K562 (cell line): ENCODE measurements at regions not wholly inside any gene's neighbourhood (a gene's known extent, or its start where the extent isn't known, plus 50 kb on each side); places are given as distances from the start of the nearest gene placed in this dataset.

Experiments used
- ATAC-seq: fragments of 200-7000 bp; cut with Tn5 transposase; 3 replicates; pipeline ENCODE4 v1.9.1; 2020; ENCODE audit warnings: moderate library complexity
- BruUV-seq: library from RNA; stranded (reverse); fragments of 400-500 nt; replicated peaks from 2 replicates; lab custom pipeline; 2021; lab: Mats Ljungman, UMichigan
- CTCF ChIA-PET: fragments of 300-600 bp; formaldehyde crosslinking; extraction: SDS; loops from one replicate; lab custom pipeline; 2021; ENCODE audit warnings: low intra/inter-chr PET ratio; lab: Yijun Ruan, JAX
- POLR2A ChIA-PET: fragments of 300-600, 350-650 bp; sonication (Branson Sonifier 250); formaldehyde crosslinking; extraction: SDS; loops from one replicate; lab custom pipeline; 2021; ENCODE audit warnings: antibody characterized with exemption, inconsistent platforms; lab: Yijun Ruan, JAX
- DNase-seq, 4 experiments: peaks; one replicate each; pipeline versions ENCODE4 v3.0.0 to v3.0.0-alpha.2; 2011 to 2018; ENCODE audit warnings: low spot score in 3 of 4, mixed read lengths in 3 of 4; ENCODE audit errors: extremely low read depth in 1 of 4
- FAIRE-seq: peaks from 2 replicates; lab custom pipeline; 2011; peaks lifted over from hg19 to GRCh38; lab: Jason Lieb, UNC
- H2AFZ ChIP-seq: 2 replicates; pipeline ENCODE4 v1.6.0; 2011; ENCODE audit warnings: low read depth, low read length, control low read depth, inconsistent platforms
- H3K27ac ChIP-seq: fragments of 200-600 bp; 3 replicates; pipeline ENCODE4 v1.8.0; 2011; ENCODE audit warnings: low read depth, mild to moderate bottlenecking, control low read depth, inconsistent platforms, low read length, moderate library complexity, mixed read lengths; ENCODE audit errors: extremely low read depth
- H3K27me3 ChIP-seq, 2 experiments: fragments of 300-600 bp in 1 of 2; 2 replicates in 1 of 2; 3 replicates in 1 of 2; pipeline versions ENCODE4 v1.6.0 to v1.8.0; 2011; ENCODE audit warnings: inconsistent platforms in 2 of 2, low read length in 2 of 2, mild to moderate bottlenecking in 1 of 2, mixed read lengths in 1 of 2, moderate library complexity in 1 of 2; ENCODE audit not compliant: control insufficient read depth in 2 of 2, insufficient read depth in 2 of 2
- H3K36me3 ChIP-seq: fragments of 300-600 bp; 3 replicates; pipeline ENCODE4 v1.8.0; 2011; ENCODE audit warnings: mild to moderate bottlenecking, low read length, inconsistent platforms; ENCODE audit not compliant: control insufficient read depth, insufficient read depth
- H3K4me1 ChIP-seq, 2 experiments: fragments of 200-600 bp in 1 of 2; replicated peaks in 1 of 2; 2 replicates in 1 of 2; 3 replicates in 1 of 2; pipeline versions ENCODE4 v1.5.1 to v1.8.0; 2011; ENCODE audit warnings: inconsistent platforms in 2 of 2, low read length in 2 of 2, mild to moderate bottlenecking in 1 of 2, mixed read lengths in 1 of 2, moderate library complexity in 1 of 2; ENCODE audit not compliant: control insufficient read depth in 2 of 2, insufficient read depth in 2 of 2
- H3K4me2 ChIP-seq: 2 replicates; pipeline ENCODE4 v1.6.1; 2011; ENCODE audit warnings: low read length, control low read depth, inconsistent platforms, mixed read lengths; ENCODE audit not compliant: insufficient read depth
- H3K4me3 ChIP-seq: fragments of 200-600 bp; sonication (generic), shearing (Covaris generic); 2 replicates; pipeline ENCODE4 v1.5.1; 2016; ENCODE audit warnings: control low read depth, inconsistent platforms
- H3K79me2 ChIP-seq: fragments of 200-600 bp; 3 replicates; pipeline ENCODE4 v1.8.0; 2011; ENCODE audit warnings: low read length, inconsistent platforms; ENCODE audit not compliant: control insufficient read depth, insufficient read depth
- H3K9ac ChIP-seq, 2 experiments: 2 replicates each; pipeline versions ENCODE4 v1.6.0 to v1.6.1; 2011; ENCODE audit warnings: low read depth in 2 of 2, low read length in 2 of 2, control low read depth in 1 of 2, inconsistent platforms in 1 of 2, mild to moderate bottlenecking in 1 of 2, mixed read lengths in 1 of 2; ENCODE audit not compliant: insufficient read depth in 1 of 2
- H3K9me1 ChIP-seq: one replicate; pipeline ENCODE4 v1.6.0; 2011; ENCODE audit warnings: inconsistent platforms, mild to moderate bottlenecking, low read length, moderate library complexity; ENCODE audit not compliant: control insufficient read depth, insufficient read depth
- H3K9me3 ChIP-seq: replicated peaks from 2 replicates; pipeline ENCODE4 v1.5.1; 2011; ENCODE audit warnings: low read depth, low read length, inconsistent platforms; ENCODE audit not compliant: control insufficient read depth, insufficient read depth
- H4K20me1 ChIP-seq: replicated peaks from 2 replicates; pipeline ENCODE4 v1.6.1; 2011; ENCODE audit warnings: low read length, inconsistent platforms, mixed read lengths; ENCODE audit not compliant: control insufficient read depth, insufficient read depth
- ATF3 ChIP-seq, 2 experiments: fragments of 450-650 bp in 1 of 2; sonication (generic) in 1 of 2; formaldehyde crosslinking in 1 of 2; IDR thresholded peaks in 1 of 2; conservative IDR thresholded peaks in 1 of 2; 2 replicates each; pipeline versions ENCODE4 v1.6.1 to v1.8.1; 2016 to 2023; ENCODE audit warnings: mild to moderate bottlenecking in 2 of 2, moderate library complexity in 2 of 2, inconsistent platforms in 1 of 2, missing genetic modification reagents in 1 of 2
- CSDE1 ChIP-seq, 2 experiments: fragments of 450-650 bp; IDR thresholded peaks; 2 replicates each; pipeline ENCODE4 v1.6.1; 2016; ENCODE audit warnings: mild to moderate bottlenecking in 1 of 2
- DEAF1 ChIP-seq: fragments of 450-650 bp; formaldehyde crosslinking; IDR thresholded peaks from 2 replicates; pipeline ENCODE4 v1.4.0; 2020; ENCODE audit warnings: mild to moderate bottlenecking, moderate library complexity
- FOXJ2 ChIP-seq: fragments of 200-800 bp; sonication (Bioruptor generic); IDR thresholded peaks from 2 replicates; pipeline ENCODE4 v1.6.1; 2016; ENCODE audit warnings: missing genetic modification characterization, missing compliant biosample characterization
- GMEB1 ChIP-seq: fragments of 250-450 bp; sonication (Bioruptor Pico); IDR thresholded peaks from 2 replicates; pipeline ENCODE4 v1.4.0; 2020; ENCODE audit warnings: mild to moderate bottlenecking
- GTF2E2 ChIP-seq: fragments of 200-800 bp; sonication (Bioruptor generic); IDR thresholded peaks from 2 replicates; pipeline ENCODE4 v1.6.1; 2016; ENCODE audit warnings: missing genetic modification characterization, missing compliant biosample characterization
- LEF1 ChIP-seq: fragments of 450-650 bp; IDR thresholded peaks from 2 replicates; pipeline ENCODE4 v1.6.1; 2016; ENCODE audit warnings: mild to moderate bottlenecking
- MEIS2 ChIP-seq: fragments of 450-650 bp; IDR thresholded peaks from 2 replicates; pipeline ENCODE4 v1.6.1; 2014; ENCODE audit warnings: mild to moderate bottlenecking; ENCODE audit not compliant: partially characterized antibody
- NCOA2 ChIP-seq, 2 experiments: fragments of 450-650 bp; IDR thresholded peaks; 2 replicates each; pipeline ENCODE4 v1.6.1; 2018; ENCODE audit warnings: mild to moderate bottlenecking in 2 of 2, moderate library complexity in 1 of 2; ENCODE audit not compliant: partially characterized antibody in 2 of 2
- NR1H2 ChIP-seq: sonication (generic); formaldehyde crosslinking; IDR thresholded peaks from 2 replicates; pipeline ENCODE4 v1.4.0; 2020; ENCODE audit warnings: mild to moderate bottlenecking, missing genetic modification reagents
- TRIM25 ChIP-seq: fragments of 450-650 bp; IDR thresholded peaks from 2 replicates; pipeline ENCODE4 v1.7.0; 2016; ENCODE audit warnings: borderline replicate concordance
- ZNF707 ChIP-seq: fragments of 250-450 bp; sonication (Bioruptor Pico); conservative IDR thresholded peaks from 2 replicates; pipeline ENCODE4 v1.8.0; 2022; ENCODE audit warnings: inconsistent platforms, mild to moderate bottlenecking, moderate library complexity
- WGBS: fragments of 100-300 bp; shearing (Covaris generic); methylation state at CpG from one replicate; pipeline ENCODE4 v1.1.6; 2016; ENCODE audit warnings: low coverage, mixed read lengths; ENCODE audit not compliant: insufficient coverage; ENCODE audit errors: missing lambda C conversion rate; 5-methylcytosine and 5-hydroxymethylcytosine counted together
- in situ Hi-C: fragments of 300-500 bp; cut with MboI; formaldehyde crosslinking; loops from 4 replicates; pipeline ENCODE4 v1.15.0; 2018; ENCODE audit warnings: inconsistent platforms, mixed read lengths
- intact Hi-C: fragments of 100-400 bp; cut with micrococcal nuclease; formaldehyde crosslinking; loops from 2 replicates; pipeline ENCODE4 v1.14.2; 2022
- TF ChIP-seq, protein P1 (sequence below): sonication (generic); formaldehyde crosslinking; IDR thresholded peaks from 2 replicates; pipeline ENCODE4 v1.4.0; 2020; ENCODE audit warnings: mild to moderate bottlenecking, missing genetic modification reagents
- TF ChIP-seq, protein P2 (sequence below): sonication (generic); formaldehyde crosslinking; IDR thresholded peaks from 2 replicates; pipeline ENCODE4 v1.5.0; 2020; ENCODE audit warnings: missing genetic modification reagents

- Histone ChIP-seq H3K79me2 (no peaks in the 10 kb centered on the region), H3K4me1 (no peaks in the 10 kb centered on the region), H2AFZ (no peak overlapping the region), H3K4me3 (no peak overlapping the region), H3K36me3 (no peaks in the 10 kb centered on the region), H3K27me3 (no peaks in the 10 kb centered on the region), H4K20me1 (no peaks in the 10 kb centered on the region), H3K9me1 (no peaks in the 10 kb centered on the region), H3K27ac (no peak overlapping the region), H3K9me3 (no peaks in the 10 kb centered on the region), H3K9ac (no peak overlapping the region), H3K4me2 (no peak overlapping the region)
- intact Hi-C loops = no loop called here
- ChIA-PET CTCF (no interaction called here), POLR2A (no interaction called here)
- FAIRE-seq = no peak
- no peak for DNase-seq
- WGBS = 0% methylated on average over 4 of the region's 4 CpGs
- BruUV-seq = no TSS peak
- in situ Hi-C loops = no loop called here
- ATAC-seq = no peak
- TF ChIP-seq DEAF1 (CRISPR knock-in tag) = no peak
- TF ChIP-seq GTF2E2 (tag) = no peak
- TF ChIP-seq ATF3 (IDR thresholded peaks at IDR 0.05) = no peak
- TF ChIP-seq ATF3 (CRISPR knock-in tag; conservative IDR thresholded peaks at IDR 0.05) = no peak
- no peak for TF ChIP-seq GMEB1 (CRISPR knock-in tag)
- TF ChIP-seq LEF1 = no peak
- no peak for TF ChIP-seq CSDE1 (IDR thresholded peaks at IDR 0.05)
- TF ChIP-seq TRIM25 = no peak
- TF ChIP-seq MEIS2 = no peak
- TF ChIP-seq, protein P1, sequence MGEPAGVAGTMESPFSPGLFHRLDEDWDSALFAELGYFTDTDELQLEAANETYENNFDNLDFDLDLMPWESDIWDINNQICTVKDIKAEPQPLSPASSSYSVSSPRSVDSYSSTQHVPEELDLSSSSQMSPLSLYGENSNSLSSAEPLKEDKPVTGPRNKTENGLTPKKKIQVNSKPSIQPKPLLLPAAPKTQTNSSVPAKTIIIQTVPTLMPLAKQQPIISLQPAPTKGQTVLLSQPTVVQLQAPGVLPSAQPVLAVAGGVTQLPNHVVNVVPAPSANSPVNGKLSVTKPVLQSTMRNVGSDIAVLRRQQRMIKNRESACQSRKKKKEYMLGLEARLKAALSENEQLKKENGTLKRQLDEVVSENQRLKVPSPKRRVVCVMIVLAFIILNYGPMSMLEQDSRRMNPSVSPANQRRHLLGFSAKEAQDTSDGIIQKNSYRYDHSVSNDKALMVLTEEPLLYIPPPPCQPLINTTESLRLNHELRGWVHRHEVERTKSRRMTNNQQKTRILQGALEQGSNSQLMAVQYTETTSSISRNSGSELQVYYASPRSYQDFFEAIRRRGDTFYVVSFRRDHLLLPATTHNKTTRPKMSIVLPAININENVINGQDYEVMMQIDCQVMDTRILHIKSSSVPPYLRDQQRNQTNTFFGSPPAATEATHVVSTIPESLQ (CRISPR knock-in tag) = no peak
- TF ChIP-seq, protein P2, sequence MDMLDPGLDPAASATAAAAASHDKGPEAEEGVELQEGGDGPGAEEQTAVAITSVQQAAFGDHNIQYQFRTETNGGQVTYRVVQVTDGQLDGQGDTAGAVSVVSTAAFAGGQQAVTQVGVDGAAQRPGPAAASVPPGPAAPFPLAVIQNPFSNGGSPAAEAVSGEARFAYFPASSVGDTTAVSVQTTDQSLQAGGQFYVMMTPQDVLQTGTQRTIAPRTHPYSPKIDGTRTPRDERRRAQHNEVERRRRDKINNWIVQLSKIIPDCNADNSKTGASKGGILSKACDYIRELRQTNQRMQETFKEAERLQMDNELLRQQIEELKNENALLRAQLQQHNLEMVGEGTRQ (CRISPR knock-in tag) = no peak
- no peak for TF ChIP-seq NCOA2 (IDR thresholded peaks at IDR 0.05; ENCODE audit: partially characterized antibody in 2 of 2)
- TF ChIP-seq NR1H2 (CRISPR knock-in tag) = no peak
- no peak for TF ChIP-seq ZNF707 (CRISPR knock-in tag)
- no peak for TF ChIP-seq FOXJ2 (tag)
Measured at GRCh38 chr14:30129807-30130206, 202.2 kb upstream of the PRKD1 start.
